Breast epithelium (tissue), 4 donors: ENCODE measurements at regions not wholly inside any gene's neighbourhood (a gene's known extent, or its start where the extent isn't known, plus 50 kb on each side); places are given as distances from the start of the nearest gene placed in this dataset.

Experiments used
- DNase-seq, 2 donors: peaks; one replicate each; pipeline ENCODE4 v3.0.0-alpha.2; 2019; ENCODE audit warnings: low spot score in 2 of 2
- H3K27ac ChIP-seq, 2 donors: fragments of 200-600 bp; sonication (generic) in 1 of 2; one replicate each; pipeline ENCODE4 v1.5.1; 2016 to 2019; ENCODE audit warnings: mild to moderate bottlenecking in 1 of 2
- H3K27me3 ChIP-seq, 2 donors: fragments of 200-600 bp; sonication (generic) in 1 of 2; one replicate each; pipeline versions ENCODE4 v1.5.1 to v1.6.0; 2017 to 2019; ENCODE audit warnings: control low read depth in 1 of 2, mild to moderate bottlenecking in 1 of 2
- H3K36me3 ChIP-seq: fragments of 200-600 bp; one replicate; pipeline ENCODE4 v1.5.1; 2019
- H3K4me1 ChIP-seq, 2 donors: fragments of 200-600 bp; sonication (generic); one replicate each; pipeline ENCODE4 v1.5.1; 2016 to 2019; ENCODE audit warnings: control low read depth in 1 of 2
- H3K4me3 ChIP-seq, 3 donors: fragments of 200-600 bp; sonication (generic); 1 replicate in 2 of 3; 2 replicates in 1 of 3; pipeline ENCODE4 v1.5.1; 2016 to 2019; ENCODE audit warnings: mild to moderate bottlenecking in 3 of 3, moderate library complexity in 2 of 3
- H3K9me3 ChIP-seq, 2 donors: fragments of 200-600 bp; sonication (generic) in 1 of 2; one replicate each; pipeline ENCODE4 v1.5.1; 2016 to 2019; ENCODE audit warnings: control low read depth in 1 of 2
- CTCF ChIP-seq, 3 donors: fragments of 450-650 bp; IDR thresholded peaks; one replicate each; pipeline ENCODE4 v1.5.1; 2016 to 2017; ENCODE audit warnings: antibody characterized with exemption in 3 of 3, mild to moderate bottlenecking in 3 of 3, moderate library complexity in 3 of 3
- POLR2A ChIP-seq: fragments of 450-650 bp; IDR thresholded peaks from one replicate; pipeline ENCODE4 v1.6.1; 2016; ENCODE audit warnings: antibody characterized with exemption, mild to moderate bottlenecking, moderate library complexity
- POLR2AphosphoS5 ChIP-seq, 3 donors: sonication (generic); formaldehyde crosslinking; IDR thresholded peaks; one replicate each; pipeline ENCODE4 v1.6.1; 2017; ENCODE audit warnings: antibody characterized with exemption in 3 of 3
- intact Hi-C: fragments of 100-400 bp; cut with DNase I; formaldehyde crosslinking; loops from one replicate; pipeline ENCODE4 v1.15.1; 2023; ENCODE audit warnings: low total_unique reads

GRCh38 chr10:91570220-91570619, 62.7 kb downstream of the PPP1R3C start:
- H3K36me3 ChIP-seq = no peaks in the 10 kb centered on the region
- no peak overlapping the region for H3K4me3 ChIP-seq
- H3K27ac ChIP-seq = no peak overlapping the region
- no peak for DNase-seq
- intact Hi-C loops = no loop called here
- peaks cover 0 to 5% of the 10 kb centered on the region in 2 donors for H3K4me1 ChIP-seq
- H3K27me3 ChIP-seq = no peaks in the 10 kb centered on the region
- no peaks in the 10 kb centered on the region for H3K9me3 ChIP-seq
- TF ChIP-seq CTCF (IDR thresholded peaks at IDR 0.05) (no peak), POLR2AphosphoS5 (IDR thresholded peaks at IDR 0.05) (no peak), POLR2A (no peak)

- no peak for DNase-seq
- no peaks in the 10 kb centered on the region for H3K27me3 ChIP-seq
- H3K9me3 ChIP-seq = no peaks in the 10 kb centered on the region
- no peaks in the 10 kb centered on the region for H3K36me3 ChIP-seq
- no peak overlapping the region for H3K27ac ChIP-seq
- intact Hi-C loops = no loop called here
- no peak for TF ChIP-seq POLR2AphosphoS5 (IDR thresholded peaks at IDR 0.05)
- TF ChIP-seq CTCF (IDR thresholded peaks at IDR 0.05) = no peak
- TF ChIP-seq POLR2A = no peak
- H3K4me1 ChIP-seq = peaks cover 0 to 2% of the 10 kb centered on the region in 2 donors
- H3K4me3 ChIP-seq = no peak overlapping the region
Observed at GRCh38 chr10:91569522-91569921, 63.3 kb downstream of the PPP1R3C start.

- Histone ChIP-seq H3K4me3 (no peak overlapping the region), H3K4me1 (no peaks in the 10 kb centered on the region), H3K27me3 (no peaks in the 10 kb centered on the region), H3K36me3 (no peaks in the 10 kb centered on the region), H3K9me3 (no peaks in the 10 kb centered on the region), H3K27ac (no peak overlapping the region)
- intact Hi-C loops = no loop called here
- no peak for DNase-seq
- TF ChIP-seq CTCF (IDR thresholded peaks at IDR 0.05) (no peak), POLR2AphosphoS5 (IDR thresholded peaks at IDR 0.05) (no peak), POLR2A (no peak)
Observed at GRCh38 chr10:91567815-91568214, 65.1 kb downstream of the PPP1R3C start.

GRCh38 chr10:91566115-91566514, 66.8 kb downstream of the PPP1R3C start:
- Histone ChIP-seq H3K36me3 (no peaks in the 10 kb centered on the region), H3K4me3 (no peak overlapping the region), H3K27ac (no peak overlapping the region), H3K4me1 (no peaks in the 10 kb centered on the region), H3K27me3 (no peaks in the 10 kb centered on the region), H3K9me3 (no peaks in the 10 kb centered on the region)
- TF ChIP-seq CTCF (IDR thresholded peaks at IDR 0.05) = no peak
- TF ChIP-seq POLR2AphosphoS5 (IDR thresholded peaks at IDR 0.05) = no peak
- no peak for TF ChIP-seq POLR2A
- intact Hi-C loops = no loop called here
- no peak for DNase-seq

- Histone ChIP-seq H3K27ac (no peak overlapping the region), H3K4me3 (no peak overlapping the region), H3K9me3 (no peaks in the 10 kb centered on the region), H3K36me3 (no peaks in the 10 kb centered on the region), H3K4me1 (no peaks in the 10 kb centered on the region), H3K27me3 (no peaks in the 10 kb centered on the region)
- TF ChIP-seq CTCF (IDR thresholded peaks at IDR 0.05) (no peak), POLR2AphosphoS5 (IDR thresholded peaks at IDR 0.05) (no peak), POLR2A (no peak)
- DNase-seq = no peak
- intact Hi-C loops = no loop called here
Observed at GRCh38 chr10:91565226-91565625, 67.6 kb downstream of the PPP1R3C start.
